OCI-LY7 (cell line): ENCODE measurements at regions not wholly inside any gene's neighbourhood (a gene's known extent, or its start where the extent isn't known, plus 50 kb on each side); places are given as distances from the start of the nearest gene placed in this dataset.

Source experiments
- BruUV-seq: library from RNA; stranded (reverse); fragments of 400-500 nt; replicated peaks from 2 replicates; lab custom pipeline; 2021; lab: Mats Ljungman, UMichigan
- CTCF ChIA-PET: fragments of 300-600 bp; sonication (Branson Sonifier 250); formaldehyde crosslinking; loops from one replicate; lab custom pipeline; 2022; ENCODE audit warnings: antibody characterized with exemption; ENCODE audit not compliant: unreplicated experiment; lab: Charles Lee
- POLR2A ChIA-PET: fragments of 300-600 bp; sonication (Branson Sonifier 250); formaldehyde crosslinking; loops from one replicate; lab custom pipeline; 2022; ENCODE audit warnings: antibody characterized with exemption; lab: Charles Lee
- DNase-seq: peaks from one replicate; pipeline ENCODE4 v3.0.0-alpha.2; 2015; ENCODE audit warnings: low spot score
- H2AFZ ChIP-seq: fragments of 200-600 bp; sonication (generic), shearing (Covaris generic); 2 replicates; pipeline ENCODE4 v1.6.1; 2014; ENCODE audit warnings: mild to moderate bottlenecking, antibody characterized with exemption, low read length, moderate library complexity
- H3K27ac ChIP-seq: fragments of 200-600 bp; sonication (generic); 2 replicates; pipeline ENCODE4 v1.5.1; 2014; ENCODE audit warnings: mixed run types, low read depth, mild to moderate bottlenecking, moderate library complexity, low read length, inconsistent platforms; ENCODE audit not compliant: poor library complexity, severe bottlenecking
- H3K36me3 ChIP-seq: fragments of 200-600 bp; sonication (generic); 2 replicates; pipeline ENCODE4 v1.6.1; 2014; ENCODE audit warnings: mild to moderate bottlenecking, antibody characterized with exemption, low read length, moderate library complexity, mixed read lengths; ENCODE audit not compliant: insufficient read depth
- H3K4me1 ChIP-seq: fragments of 200-600 bp; sonication (generic); 2 replicates; pipeline ENCODE4 v1.5.1; 2014; ENCODE audit warnings: mild to moderate bottlenecking, low read length; ENCODE audit not compliant: insufficient read depth, poor library complexity, severe bottlenecking
- H3K4me2 ChIP-seq: fragments of 200-600 bp; sonication (generic); 2 replicates; pipeline ENCODE4 v1.6.1; 2014; ENCODE audit warnings: mild to moderate bottlenecking, low read length
- H3K4me3 ChIP-seq: fragments of 200-600 bp; sonication (generic); 2 replicates; pipeline ENCODE4 v1.5.1; 2014; ENCODE audit warnings: mild to moderate bottlenecking, low read depth, low read length; ENCODE audit not compliant: poor library complexity, severe bottlenecking
- H3K79me2 ChIP-seq: fragments of 200-600 bp; sonication (generic); 2 replicates; pipeline ENCODE4 v1.6.1; 2016; ENCODE audit warnings: low read depth, mild to moderate bottlenecking, low read length, moderate library complexity, mixed read lengths; ENCODE audit not compliant: insufficient read depth
- H3K9me2 ChIP-seq: fragments of 200-600 bp; sonication (generic); 2 replicates; pipeline ENCODE4 v1.6.1; 2016; ENCODE audit warnings: mild to moderate bottlenecking, low read length, mixed read lengths; ENCODE audit not compliant: insufficient read depth
- H3K9me3 ChIP-seq: fragments of 200-600 bp; sonication (generic); 2 replicates; pipeline ENCODE4 v1.6.1; 2014; ENCODE audit warnings: mild to moderate bottlenecking, mixed run types, low read length, mixed read lengths
- H4K20me1 ChIP-seq: fragments of 200-600 bp; sonication (generic); 2 replicates; pipeline ENCODE4 v1.6.1; 2014; ENCODE audit warnings: mild to moderate bottlenecking, antibody characterized with exemption, low read length, moderate library complexity, mixed read lengths; ENCODE audit not compliant: insufficient read depth
- EZH2phosphoT487 ChIP-seq: fragments of 200-600 bp; sonication (generic); IDR thresholded peaks from 2 replicates; pipeline ENCODE4 v1.6.1; 2018; ENCODE audit warnings: low read depth, borderline replicate concordance, mild to moderate bottlenecking, mixed run types, antibody characterized with exemption, low read length, moderate library complexity, mixed read lengths
- intact Hi-C: fragments of 100-400 bp; cut with micrococcal nuclease; formaldehyde crosslinking; loops from one replicate; pipeline ENCODE4 v1.10.0; 2022; ENCODE audit not compliant: unreplicated experiment
- TF ChIP-seq, protein P1 (sequence below): fragments of 200-600 bp; sonication (generic); conservative IDR thresholded peaks from 2 replicates; pipeline ENCODE4 v1.5.1; 2014; ENCODE audit warnings: mild to moderate bottlenecking, antibody characterized with exemption, low read length, moderate library complexity, mixed read lengths

DNA sequence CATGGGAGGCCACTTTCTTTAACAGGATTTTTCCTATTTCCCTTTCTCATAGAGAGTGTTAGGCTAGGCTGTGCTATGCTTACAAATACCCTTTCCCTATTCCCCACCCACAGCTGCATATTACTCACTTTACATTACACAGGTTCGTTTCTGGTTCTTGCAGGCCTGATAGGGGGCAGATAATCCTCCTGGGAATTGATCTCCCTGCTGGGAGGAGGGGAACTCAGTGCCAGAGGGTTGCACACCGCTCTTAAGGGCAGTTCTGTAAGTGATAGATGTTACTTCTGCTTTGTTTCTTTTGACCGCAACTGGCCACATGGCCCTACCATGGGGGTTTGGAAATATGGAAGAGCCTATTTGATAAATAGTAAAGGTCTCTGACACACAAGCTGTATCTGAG, 54.0 kb upstream of the NTRK2 start:
- Histone ChIP-seq H3K9me3 (no peaks in the 10 kb centered on the region), H3K27ac (no peak overlapping the region), H3K36me3 (no peaks in the 10 kb centered on the region), H4K20me1 (no peaks in the 10 kb centered on the region), H2AFZ (no peak overlapping the region), H3K79me2 (no peaks in the 10 kb centered on the region), H3K4me2 (no peak overlapping the region), H3K4me1 (no peaks in the 10 kb centered on the region), H3K9me2 (no peaks in the 10 kb centered on the region), H3K4me3 (no peak overlapping the region)
- ChIA-PET CTCF (no interaction called here), POLR2A (no interaction called here)
- no peak for DNase-seq
- no TSS peak for BruUV-seq
- intact Hi-C loops = no loop called here
- TF ChIP-seq, protein P1, sequence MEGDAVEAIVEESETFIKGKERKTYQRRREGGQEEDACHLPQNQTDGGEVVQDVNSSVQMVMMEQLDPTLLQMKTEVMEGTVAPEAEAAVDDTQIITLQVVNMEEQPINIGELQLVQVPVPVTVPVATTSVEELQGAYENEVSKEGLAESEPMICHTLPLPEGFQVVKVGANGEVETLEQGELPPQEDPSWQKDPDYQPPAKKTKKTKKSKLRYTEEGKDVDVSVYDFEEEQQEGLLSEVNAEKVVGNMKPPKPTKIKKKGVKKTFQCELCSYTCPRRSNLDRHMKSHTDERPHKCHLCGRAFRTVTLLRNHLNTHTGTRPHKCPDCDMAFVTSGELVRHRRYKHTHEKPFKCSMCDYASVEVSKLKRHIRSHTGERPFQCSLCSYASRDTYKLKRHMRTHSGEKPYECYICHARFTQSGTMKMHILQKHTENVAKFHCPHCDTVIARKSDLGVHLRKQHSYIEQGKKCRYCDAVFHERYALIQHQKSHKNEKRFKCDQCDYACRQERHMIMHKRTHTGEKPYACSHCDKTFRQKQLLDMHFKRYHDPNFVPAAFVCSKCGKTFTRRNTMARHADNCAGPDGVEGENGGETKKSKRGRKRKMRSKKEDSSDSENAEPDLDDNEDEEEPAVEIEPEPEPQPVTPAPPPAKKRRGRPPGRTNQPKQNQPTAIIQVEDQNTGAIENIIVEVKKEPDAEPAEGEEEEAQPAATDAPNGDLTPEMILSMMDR = no peak
- TF ChIP-seq EZH2phosphoT487 = no peak

- no peak overlapping the region for H2AFZ ChIP-seq
- TF ChIP-seq EZH2phosphoT487 = no peak
- no peak for DNase-seq
Observed at GRCh38 chr9:84617411-84618029, 52.0 kb upstream of the NTRK2 start.

More at GRCh38 chr9:84617411-84618029, 52.0 kb upstream of the NTRK2 start:
- Histone ChIP-seq H3K4me3 (no peak overlapping the region), H3K4me1 (no peaks in the 10 kb centered on the region), H3K4me2 (no peak overlapping the region), H3K9me2 (no peaks in the 10 kb centered on the region), H3K9me3 (no peaks in the 10 kb centered on the region), H3K79me2 (no peaks in the 10 kb centered on the region), H3K36me3 (no peaks in the 10 kb centered on the region), H4K20me1 (no peaks in the 10 kb centered on the region), H3K27ac (no peak overlapping the region)
- ChIA-PET CTCF (no interaction called here), POLR2A (no interaction called here)
- no TSS peak for BruUV-seq
- intact Hi-C loops = no loop called here
